ENCODE measurements at regions not wholly inside any gene's neighbourhood (a gene's known extent, or its start where the extent isn't known, plus 50 kb on each side); places are given as distances from the start of the nearest gene placed in this dataset.

DNA sequence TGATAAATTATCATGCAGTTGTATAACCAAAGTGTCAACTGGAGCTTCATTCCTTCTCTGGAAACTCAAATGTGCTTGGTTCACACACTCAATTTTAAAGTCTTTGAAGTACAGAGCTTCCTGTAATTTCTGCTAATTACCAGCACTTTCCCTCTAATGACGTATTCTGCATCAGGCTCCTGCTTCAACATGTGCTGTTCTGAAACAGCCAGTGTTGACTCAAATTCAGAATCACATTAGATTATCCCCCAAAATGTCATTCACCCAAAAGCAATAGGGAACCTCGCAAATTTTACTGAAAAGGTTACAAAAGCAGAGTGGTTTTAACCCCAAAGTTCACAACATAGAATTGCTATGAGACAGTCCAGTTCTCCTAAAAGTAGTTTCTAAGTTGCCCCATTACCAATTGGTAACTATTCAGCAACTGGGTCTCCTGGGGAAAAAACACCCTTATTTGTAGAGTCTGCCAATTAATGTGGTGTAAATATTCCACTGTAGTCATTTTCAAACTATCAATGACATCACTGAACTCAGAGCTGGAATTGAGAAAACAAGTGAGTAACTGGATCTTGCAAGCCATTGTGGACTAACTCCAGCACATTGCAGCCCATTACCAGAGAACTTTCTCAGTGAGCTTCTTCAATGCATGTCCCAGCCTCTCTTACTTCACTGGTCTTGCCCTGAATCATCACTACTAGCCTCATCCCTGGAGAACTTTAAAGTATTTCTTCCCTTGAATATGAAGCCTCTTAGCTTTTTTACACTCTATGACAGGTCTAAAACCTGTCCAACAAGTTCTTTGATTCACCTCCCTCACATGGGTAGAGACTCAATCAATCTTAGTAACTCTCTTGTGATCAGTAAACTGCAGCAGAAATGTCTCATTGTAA, 955.4 kb downstream of the EFNB2 start:
- TF ChIP-seq, protein P1, sequence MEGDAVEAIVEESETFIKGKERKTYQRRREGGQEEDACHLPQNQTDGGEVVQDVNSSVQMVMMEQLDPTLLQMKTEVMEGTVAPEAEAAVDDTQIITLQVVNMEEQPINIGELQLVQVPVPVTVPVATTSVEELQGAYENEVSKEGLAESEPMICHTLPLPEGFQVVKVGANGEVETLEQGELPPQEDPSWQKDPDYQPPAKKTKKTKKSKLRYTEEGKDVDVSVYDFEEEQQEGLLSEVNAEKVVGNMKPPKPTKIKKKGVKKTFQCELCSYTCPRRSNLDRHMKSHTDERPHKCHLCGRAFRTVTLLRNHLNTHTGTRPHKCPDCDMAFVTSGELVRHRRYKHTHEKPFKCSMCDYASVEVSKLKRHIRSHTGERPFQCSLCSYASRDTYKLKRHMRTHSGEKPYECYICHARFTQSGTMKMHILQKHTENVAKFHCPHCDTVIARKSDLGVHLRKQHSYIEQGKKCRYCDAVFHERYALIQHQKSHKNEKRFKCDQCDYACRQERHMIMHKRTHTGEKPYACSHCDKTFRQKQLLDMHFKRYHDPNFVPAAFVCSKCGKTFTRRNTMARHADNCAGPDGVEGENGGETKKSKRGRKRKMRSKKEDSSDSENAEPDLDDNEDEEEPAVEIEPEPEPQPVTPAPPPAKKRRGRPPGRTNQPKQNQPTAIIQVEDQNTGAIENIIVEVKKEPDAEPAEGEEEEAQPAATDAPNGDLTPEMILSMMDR (IDR thresholded peaks at IDR 0.05; ENCODE audit: low read depth, low read length, poor library complexity, severe bottlenecking): no peak
- no peak for TF ChIP-seq EZH2phosphoT487 (IDR thresholded peaks at IDR 0.05; ENCODE audit: borderline replicate concordance, low read length)
